ENCODE measurements at regions not wholly inside any gene's neighbourhood (a gene's known extent, or its start where the extent isn't known, plus 50 kb on each side); places are given as distances from the start of the nearest gene placed in this dataset.

DNA sequence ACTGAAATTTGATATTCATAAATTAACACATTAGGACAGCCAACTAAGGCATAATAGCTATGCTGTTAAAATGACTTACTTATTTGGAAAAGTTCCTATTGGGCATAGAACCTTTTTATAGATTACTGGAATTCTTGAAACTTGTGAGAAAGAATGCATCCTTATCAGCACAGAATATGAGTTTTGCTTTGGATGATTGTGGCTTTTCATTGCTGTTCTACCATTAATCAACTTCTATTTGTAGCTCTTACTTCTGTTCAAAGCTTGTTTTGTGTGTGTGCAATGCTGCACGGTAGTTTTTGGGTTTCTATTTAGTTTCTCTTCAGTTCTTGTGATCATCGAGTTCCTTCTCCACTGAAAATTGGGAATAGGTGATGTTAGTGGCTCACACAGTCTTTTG, 152.4 kb upstream of the PELI2 start:
- H3K56ac ChIP-seq (ENCODE audit: extremely low read depth, insufficient read depth, low read length), result no peak overlapping the region
- no peak overlapping the region for H4K5ac ChIP-seq (ENCODE audit: low read depth, low read length)
- no peak overlapping the region for H3K4me3 ChIP-seq (ENCODE audit: insufficient read depth, low read depth, low read length)
- ChIA-PET POLR2A (ENCODE audit: unreplicated experiment) (no interaction called here), CTCF (no interaction called here)
- no peak overlapping the region for H3K18ac ChIP-seq (ENCODE audit: low read depth, low read length)
- BruUV-seq (replicated peaks), result no TSS peak
- H3K23ac ChIP-seq (ENCODE audit: low read depth, low read length), result no peak overlapping the region
- H2BK15ac ChIP-seq (ENCODE audit: low read depth, low read length), result no peak overlapping the region
- H2AK5ac ChIP-seq (ENCODE audit: low read depth, low read length), result no peak overlapping the region
- in situ Hi-C loops (cut with MboI; ENCODE audit: low sequenced_read_pairs) (no loop called here), dilution Hi-C loops (cut with HindIII; ENCODE audit: low sequenced_read_pairs, unreplicated experiment) (no loop called here), intact Hi-C loops (cut with micrococcal nuclease) (no loop called here)
- WGBS, 2 experiments (ENCODE audit: extremely low coverage in 2 of 2, insufficient read length in 1 of 2), result no CpG with 5 or more reads among the region's 2 CpGs
- ATAC-seq (ENCODE audit: low read depth) (no peak), DNase-seq (no peak)
- H2AK9ac ChIP-seq (replicated peaks; ENCODE audit: low read depth, low read length, poor library complexity), result no peak overlapping the region
- no peak overlapping the region for H3K4me2 ChIP-seq (ENCODE audit: low read depth, low read length)
- peaks cover 12% of the 10 kb centered on the region for H3K27me3 ChIP-seq (ENCODE audit: control insufficient read depth, insufficient read depth, low read length)
- H3K9ac ChIP-seq (ENCODE audit: low read depth, low read length), result no peak overlapping the region
- no peaks in the 10 kb centered on the region for H4K20me1 ChIP-seq (ENCODE audit: insufficient read depth, low read length)
- H3K9me3 ChIP-seq (ENCODE audit: control insufficient read depth, insufficient read depth, low read length), result no peaks in the 10 kb centered on the region
- no peak overlapping the region for H2BK120ac ChIP-seq (ENCODE audit: low read depth, low read length)
- no peak overlapping the region for H3K27ac ChIP-seq (ENCODE audit: insufficient read depth, low read length)
- H3K4ac ChIP-seq (ENCODE audit: low read depth, low read length), result no peak overlapping the region
- no peak overlapping the region for H2BK5ac ChIP-seq (ENCODE audit: low read depth, low read length, poor library complexity, severe bottlenecking)
- no peak overlapping the region for H2BK20ac ChIP-seq (ENCODE audit: low read depth, low read length)
- H3K9me1 ChIP-seq (ENCODE audit: insufficient read depth, low read length), result no peaks in the 10 kb centered on the region
- H2AFZ ChIP-seq (replicated peaks; ENCODE audit: low read length, poor library complexity), result no peak overlapping the region
- no peak overlapping the region for H4K8ac ChIP-seq (ENCODE audit: low read depth in 2 of 2, low read length in 2 of 2)
- H4K91ac ChIP-seq (ENCODE audit: insufficient read depth, low read depth, low read length), result no peak overlapping the region
- no peak overlapping the region for H3K14ac ChIP-seq (replicated peaks; ENCODE audit: low read depth, low read length)
- no peaks in the 10 kb centered on the region for H3K36me3 ChIP-seq (ENCODE audit: control insufficient read depth, insufficient read depth, low read length)
- TF ChIP-seq CHD1 (IDR thresholded peaks at IDR 0.05; ENCODE audit: low read depth, low read length) (no peak), SMC3 (IDR thresholded peaks at IDR 0.05; ENCODE audit: low read depth, low read length) (no peak), RAD21 (IDR thresholded peaks at IDR 0.05; ENCODE audit: low read length) (no peak), MXI1 (IDR thresholded peaks at IDR 0.05; ENCODE audit: borderline replicate concordance, low read depth, low read length) (no peak), ELK1 (IDR thresholded peaks at IDR 0.05; ENCODE audit: borderline replicate concordance, low read depth, low read length) (no peak), BHLHE40 (IDR thresholded peaks at IDR 0.05; ENCODE audit: low read depth, low read length) (no peak), MAZ (IDR thresholded peaks at IDR 0.05; ENCODE audit: borderline replicate concordance, low read depth, low read length) (no peak), RFX5 (IDR thresholded peaks at IDR 0.05; ENCODE audit: low read depth, low read length) (no peak), USF2 (IDR thresholded peaks at IDR 0.05; ENCODE audit: low read depth, low read length) (no peak), POLR2A (IDR thresholded peaks at IDR 0.05; ENCODE audit: low read depth, low read length) (no peak), RCOR1 (IDR thresholded peaks at IDR 0.05; ENCODE audit: insufficient replicate concordance, low read length) (no peak), FOS (IDR thresholded peaks at IDR 0.05; ENCODE audit: low read depth, low read length) (no peak), NFE2L2 (IDR thresholded peaks at IDR 0.05; ENCODE audit: low read depth, low read length) (no peak), CEBPB (IDR thresholded peaks at IDR 0.05; ENCODE audit: low read depth, low read length) (no peak), CTCF (conservative IDR thresholded peaks at IDR 0.05; ENCODE audit: low read depth, low read length) (no peak)
- no peaks in the 10 kb centered on the region for H3K79me1 ChIP-seq (ENCODE audit: low read depth in 1 of 2, low read length in 2 of 2)
- no peaks in the 10 kb centered on the region for H3K4me1 ChIP-seq (ENCODE audit: control insufficient read depth, insufficient read depth, low read length)
